NCI-H446 treated with DMSO at 0.1 percent for 48 hours (cell line): ENCODE measurements at regions not wholly inside any gene's neighbourhood (a gene's known extent, or its start where the extent isn't known, plus 50 kb on each side); places are given as distances from the start of the nearest gene placed in this dataset.
"Not testable (repeated sequence)": the region's sequence is repeated elsewhere in the genome, so short reads cannot be mapped to it uniquely, and the experiment has no call there.

Experiments used
- DNase-seq: peaks from one replicate; lab custom pipeline; 2025; lab: John Stamatoyannopoulos, UW

DNA sequence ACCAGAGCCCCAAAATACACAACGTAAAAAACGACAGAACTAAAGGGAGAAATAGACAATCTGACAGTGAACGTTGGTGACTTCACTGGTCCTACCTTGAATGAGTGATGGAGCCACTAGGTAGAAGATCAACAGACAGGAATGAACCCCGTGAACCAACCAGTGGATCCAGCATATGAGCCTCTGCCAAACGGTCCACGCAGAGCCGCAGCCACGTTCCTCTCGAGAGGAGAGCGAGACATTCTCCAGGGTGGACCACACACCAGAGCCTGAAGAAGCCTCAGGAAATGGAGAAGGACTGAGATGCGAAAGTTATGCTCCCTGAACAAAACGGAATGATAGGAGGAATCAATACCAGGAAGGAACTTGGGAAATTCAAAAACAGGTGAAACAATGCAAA, 178.4 kb downstream of the RTP5 start:
- DNase-seq = no peak

DNA sequence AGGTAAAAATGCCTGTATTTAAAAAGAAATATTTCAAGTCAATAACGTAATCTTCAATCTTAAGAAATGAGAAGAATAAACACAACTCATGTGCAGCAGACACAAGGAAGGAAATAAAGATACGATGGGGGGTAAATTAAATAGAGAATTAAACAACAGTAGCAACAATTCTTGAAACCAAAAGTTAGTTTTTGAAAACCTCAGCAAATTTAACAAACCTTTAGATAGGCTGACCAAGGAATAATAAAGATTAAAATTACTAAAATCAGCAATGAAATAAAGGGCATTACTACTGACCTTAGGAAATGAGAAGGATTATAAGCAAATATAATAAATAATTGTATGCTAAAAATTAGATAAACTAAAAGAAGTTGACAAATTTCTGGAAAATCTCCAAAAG, 178.9 kb downstream of the RTP5 start:
- no peak for DNase-seq

DNA sequence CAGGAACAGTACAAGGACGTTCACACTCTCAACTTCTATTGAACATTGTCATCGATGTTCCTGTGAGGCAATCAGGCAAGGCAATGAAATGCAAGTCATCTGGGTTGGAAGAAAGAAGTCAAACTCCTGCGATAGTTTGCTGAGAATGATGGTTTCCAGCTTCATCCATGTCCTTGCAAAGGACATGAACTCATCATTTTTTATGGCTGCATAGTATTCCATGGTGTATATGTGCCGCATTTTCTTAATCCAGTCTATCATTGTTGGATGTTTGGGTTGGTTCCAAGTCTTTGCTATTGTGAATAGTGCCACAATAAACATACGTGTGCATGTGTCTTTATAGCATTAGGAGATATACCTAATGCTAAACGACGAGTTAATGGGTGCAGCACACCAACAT, 180.0 kb downstream of the RTP5 start:
- DNase-seq = not testable (repeated sequence)

DNA sequence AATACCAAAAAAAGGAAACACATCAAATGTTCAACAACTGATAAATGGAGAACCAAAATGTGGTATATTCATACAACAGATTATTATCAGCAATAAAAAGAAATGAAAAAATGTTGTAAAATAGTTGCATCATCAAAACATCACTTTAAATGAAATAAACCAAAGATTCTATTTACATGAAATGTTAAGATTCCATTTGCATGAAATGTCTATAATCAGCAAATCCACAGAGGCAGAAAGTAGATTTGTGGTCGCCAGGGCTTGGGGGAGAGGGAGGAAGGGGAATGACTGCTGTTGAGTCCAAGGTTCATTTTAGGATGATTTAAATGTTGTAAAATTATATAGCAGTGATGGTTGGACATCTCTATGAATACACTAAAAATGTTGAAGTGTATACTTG, 181.9 kb downstream of the RTP5 start:
- no peak for DNase-seq

DNA sequence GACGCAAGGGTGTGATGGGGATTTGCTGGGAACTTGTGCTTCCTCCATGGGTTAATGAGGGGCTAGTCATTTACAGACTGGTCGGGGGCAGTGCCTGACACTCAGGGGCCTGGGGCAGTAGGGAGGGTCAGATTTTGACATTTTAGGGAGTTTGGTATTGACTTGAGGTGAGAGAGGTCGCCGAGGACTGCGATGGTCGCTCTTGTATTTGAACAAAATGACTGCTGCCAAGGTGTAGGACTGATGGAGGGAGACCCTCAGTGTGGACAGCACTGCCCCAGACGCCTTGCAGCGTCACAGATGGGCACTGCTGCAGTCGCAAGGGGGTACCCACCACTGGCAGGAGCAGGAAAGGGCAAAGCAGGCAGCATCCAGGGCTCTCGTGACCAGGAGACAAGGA, 182.9 kb downstream of the RTP5 start:
- no peak for DNase-seq

GRCh38 chr2:242053921-242054320, 184.4 kb downstream of the RTP5 start:
- no peak for DNase-seq

GRCh38 chr2:242054406-242054805, 184.9 kb downstream of the RTP5 start:
- DNase-seq = no peak

DNA sequence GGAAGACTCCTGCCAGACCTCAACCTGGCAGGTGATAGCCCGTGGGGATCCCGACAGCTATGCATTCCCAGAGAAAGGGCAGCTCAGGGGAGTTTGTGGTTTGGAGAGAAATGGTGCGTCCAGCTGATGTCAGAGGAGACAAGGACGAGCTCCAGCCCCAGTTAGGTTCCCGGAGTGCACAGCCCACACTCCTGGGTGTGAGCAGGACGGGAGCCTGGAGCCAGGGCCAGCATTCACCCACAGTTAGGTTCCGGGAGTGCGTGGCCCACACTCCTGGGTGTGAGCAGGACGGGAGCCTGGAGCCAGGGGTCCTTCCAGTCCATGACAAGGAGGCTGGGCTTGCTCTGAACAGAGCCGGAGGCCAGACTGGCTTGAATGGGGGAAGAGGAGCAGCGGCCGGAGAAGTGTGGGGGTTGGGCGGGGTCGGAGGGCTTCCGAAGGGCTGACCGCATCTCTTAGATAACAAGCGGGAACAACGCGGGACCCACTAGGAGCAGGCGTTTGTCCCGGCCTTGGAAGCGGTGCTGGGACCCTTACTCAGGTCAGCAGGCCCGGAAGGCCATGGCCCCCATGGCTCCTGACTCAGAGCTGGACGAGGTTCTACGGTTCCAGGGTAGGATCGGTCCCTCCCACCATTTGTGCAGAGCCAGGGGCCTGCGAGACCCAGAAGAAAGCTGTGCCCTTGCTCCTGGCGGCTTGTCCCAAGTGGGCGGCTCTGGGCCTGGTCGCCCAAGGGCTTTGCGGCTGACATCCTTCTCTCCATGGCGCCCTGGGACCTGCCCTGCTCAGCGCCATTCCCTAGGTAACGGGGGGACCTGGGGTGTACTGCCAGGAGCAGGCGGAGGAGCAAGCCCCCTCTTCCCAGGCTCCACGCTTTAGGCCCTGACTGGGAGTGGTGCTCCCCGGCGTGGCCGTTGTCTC, 185.6 kb downstream of the RTP5 start:
- no peak for DNase-seq

DNA sequence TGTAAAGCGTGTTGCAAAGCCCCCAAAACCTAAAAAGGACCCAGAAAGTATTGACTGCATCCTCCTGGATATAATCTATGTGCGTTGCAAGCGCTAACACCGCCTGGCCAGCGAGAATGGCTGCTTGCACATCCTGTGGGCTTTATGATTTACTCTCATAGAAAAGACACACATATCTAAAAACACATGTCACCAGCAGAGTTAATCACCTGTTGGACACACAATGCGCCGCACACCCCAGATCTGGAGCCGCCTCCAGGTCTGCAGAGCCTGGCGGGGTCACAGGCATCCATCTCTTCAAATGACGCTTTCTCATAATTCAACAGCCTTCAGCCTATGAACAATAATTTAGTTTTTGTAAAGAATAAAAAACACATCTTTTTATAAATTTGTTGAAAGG, 186.5 kb downstream of the RTP5 start:
- no peak for DNase-seq

- no peak for DNase-seq
These were observed 187.3 kb downstream of the RTP5 start for GRCh38 chr2:242056785-242057184.

GRCh38 chr2:242057379-242058040, 188.0 kb downstream of the RTP5 start:
- DNase-seq = no peak

GRCh38 chr2:242058116-242058680, 188.7 kb downstream of the RTP5 start:
- DNase-seq = no peak

DNA sequence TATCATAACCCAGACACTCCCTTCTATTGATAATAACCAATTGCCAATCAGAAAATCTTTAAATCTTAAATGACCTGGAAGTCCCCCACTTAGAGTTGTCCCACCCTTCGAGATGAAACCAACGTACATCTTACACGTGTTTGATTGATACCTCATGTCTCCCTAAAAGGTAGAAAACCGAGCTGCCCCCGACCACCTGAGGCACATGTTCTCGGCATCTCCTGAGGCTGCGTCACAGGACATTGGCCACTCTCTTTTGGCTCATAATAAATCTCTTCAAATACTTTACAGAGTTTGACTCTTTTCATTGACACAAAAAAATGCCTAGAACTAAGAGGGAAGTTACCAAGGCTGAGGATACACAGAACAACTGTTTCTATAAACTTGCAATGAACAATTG, 190.0 kb downstream of the RTP5 start:
- no peak for DNase-seq

GRCh38 chr2:242060212-242060835, 190.8 kb downstream of the RTP5 start:
- no peak for DNase-seq

GRCh38 chr2:242061930-242062329, 192.4 kb downstream of the RTP5 start:
- DNase-seq = not testable (repeated sequence)

- no peak for DNase-seq
These were observed 193.9 kb downstream of the RTP5 start for GRCh38 chr2:242063436-242063835.

DNA sequence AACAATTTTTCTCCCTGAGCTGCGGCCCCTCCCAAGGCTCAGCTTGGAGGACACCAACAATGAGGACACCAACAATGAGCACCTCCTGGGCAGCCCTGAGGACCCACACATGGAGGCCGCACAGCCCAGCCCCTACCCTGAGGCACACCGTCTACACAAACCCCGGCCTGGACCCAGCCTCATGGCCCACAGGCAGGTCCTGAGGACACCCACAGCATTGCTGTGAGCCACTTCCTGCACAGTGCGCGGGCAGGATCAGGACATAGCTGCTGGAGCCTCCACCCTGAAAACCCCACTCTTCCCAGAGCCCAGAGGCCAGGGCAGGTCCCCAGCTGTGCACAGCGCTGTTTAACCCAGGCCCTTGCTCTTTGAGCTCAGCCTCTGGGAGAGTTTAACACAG, 194.3 kb downstream of the RTP5 start:
- no peak for DNase-seq

GRCh38 chr2:242064364-242065250, 195.1 kb downstream of the RTP5 start:
- no peak for DNase-seq

DNA sequence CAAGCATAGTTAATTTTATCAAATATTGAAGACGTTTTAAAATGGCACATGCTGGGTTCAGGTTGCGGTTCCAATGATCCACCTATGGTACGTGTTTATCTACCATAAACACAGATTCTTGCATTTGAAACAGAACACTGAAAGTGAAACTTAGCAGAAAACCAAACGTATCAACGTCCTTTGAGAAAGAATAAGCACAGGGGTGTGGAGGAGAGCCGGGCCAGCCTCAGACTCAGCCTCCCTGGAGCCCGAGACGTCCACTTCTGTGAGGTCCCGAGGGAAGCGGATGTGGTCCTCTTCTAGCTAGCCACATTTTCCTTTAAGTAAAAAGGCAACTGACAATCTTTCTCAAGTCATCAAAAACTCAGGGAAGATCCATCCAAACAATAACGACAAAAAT, 195.9 kb downstream of the RTP5 start:
- DNase-seq = no peak

GRCh38 chr2:242069018-242069417, 199.5 kb downstream of the RTP5 start:
- DNase-seq = no peak

DNA sequence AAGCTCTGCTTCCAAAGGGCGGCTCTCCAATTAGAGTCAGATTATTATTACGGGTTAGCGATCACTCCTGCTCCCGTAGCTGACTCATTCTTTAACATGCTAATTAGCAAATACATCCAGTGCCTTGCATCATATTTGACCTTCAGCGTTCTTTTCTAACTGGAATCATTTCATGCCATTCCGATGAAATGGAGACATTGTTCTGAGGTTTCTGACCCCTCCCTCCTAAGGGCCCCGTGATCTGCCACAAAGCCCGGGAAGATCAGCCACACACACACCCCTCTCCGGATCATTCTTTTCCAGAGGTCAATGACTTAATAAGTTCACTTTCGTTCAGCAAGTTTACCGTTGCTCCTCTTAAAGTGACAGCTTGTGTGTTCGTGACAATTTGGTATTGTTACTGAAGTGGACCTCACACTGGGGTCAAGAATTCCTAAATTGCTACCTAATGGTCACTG, 200.4 kb downstream of the RTP5 start:
- not testable (repeated sequence) for DNase-seq
